B cell (primary cell): ENCODE measurements at regions not wholly inside any gene's neighbourhood (a gene's known extent, or its start where the extent isn't known, plus 50 kb on each side); places are given as distances from the start of the nearest gene placed in this dataset.

Experiments used
- EZH2 ChIP-seq: IDR thresholded peaks from 2 replicates; pipeline ENCODE4 v1.6.1; 2012; ENCODE audit warnings: borderline replicate concordance, low read depth, mild to moderate bottlenecking, moderate library complexity, low read length; ENCODE audit not compliant: insufficient read depth, poor library complexity, severe bottlenecking
- TF ChIP-seq, protein P1 (sequence below): fragments of 200-600 bp; IDR thresholded peaks from one replicate; pipeline ENCODE4 v1.8.0; 2022; ENCODE audit warnings: antibody characterized with exemption, mild to moderate bottlenecking

- TF ChIP-seq, protein P1, sequence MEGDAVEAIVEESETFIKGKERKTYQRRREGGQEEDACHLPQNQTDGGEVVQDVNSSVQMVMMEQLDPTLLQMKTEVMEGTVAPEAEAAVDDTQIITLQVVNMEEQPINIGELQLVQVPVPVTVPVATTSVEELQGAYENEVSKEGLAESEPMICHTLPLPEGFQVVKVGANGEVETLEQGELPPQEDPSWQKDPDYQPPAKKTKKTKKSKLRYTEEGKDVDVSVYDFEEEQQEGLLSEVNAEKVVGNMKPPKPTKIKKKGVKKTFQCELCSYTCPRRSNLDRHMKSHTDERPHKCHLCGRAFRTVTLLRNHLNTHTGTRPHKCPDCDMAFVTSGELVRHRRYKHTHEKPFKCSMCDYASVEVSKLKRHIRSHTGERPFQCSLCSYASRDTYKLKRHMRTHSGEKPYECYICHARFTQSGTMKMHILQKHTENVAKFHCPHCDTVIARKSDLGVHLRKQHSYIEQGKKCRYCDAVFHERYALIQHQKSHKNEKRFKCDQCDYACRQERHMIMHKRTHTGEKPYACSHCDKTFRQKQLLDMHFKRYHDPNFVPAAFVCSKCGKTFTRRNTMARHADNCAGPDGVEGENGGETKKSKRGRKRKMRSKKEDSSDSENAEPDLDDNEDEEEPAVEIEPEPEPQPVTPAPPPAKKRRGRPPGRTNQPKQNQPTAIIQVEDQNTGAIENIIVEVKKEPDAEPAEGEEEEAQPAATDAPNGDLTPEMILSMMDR, result no peak
- no peak for TF ChIP-seq EZH2
Measured at GRCh38 chr12:115011703-115012102, 327.7 kb upstream of the TBX3 start.
